Body of pancreas (tissue), 4 donors: ENCODE measurements at regions not wholly inside any gene's neighbourhood (a gene's known extent, or its start where the extent isn't known, plus 50 kb on each side); places are given as distances from the start of the nearest gene placed in this dataset.

Source experiments
- CTCF ChIP-seq, 7 experiments: fragments of 450-650 bp in 4 of 7; fragments of 200-600 bp in 3 of 7; sonication (generic) in 3 of 7; IDR thresholded peaks; one replicate each; pipeline ENCODE4 v1.5.1; 2016 to 2019; ENCODE audit warnings: antibody characterized with exemption in 7 of 7
- POLR2A ChIP-seq, 3 donors: fragments of 450-650 bp; IDR thresholded peaks; one replicate each; pipeline ENCODE4 v1.6.1; 2016; ENCODE audit warnings: antibody characterized with exemption in 3 of 3, mild to moderate bottlenecking in 2 of 3

DNA sequence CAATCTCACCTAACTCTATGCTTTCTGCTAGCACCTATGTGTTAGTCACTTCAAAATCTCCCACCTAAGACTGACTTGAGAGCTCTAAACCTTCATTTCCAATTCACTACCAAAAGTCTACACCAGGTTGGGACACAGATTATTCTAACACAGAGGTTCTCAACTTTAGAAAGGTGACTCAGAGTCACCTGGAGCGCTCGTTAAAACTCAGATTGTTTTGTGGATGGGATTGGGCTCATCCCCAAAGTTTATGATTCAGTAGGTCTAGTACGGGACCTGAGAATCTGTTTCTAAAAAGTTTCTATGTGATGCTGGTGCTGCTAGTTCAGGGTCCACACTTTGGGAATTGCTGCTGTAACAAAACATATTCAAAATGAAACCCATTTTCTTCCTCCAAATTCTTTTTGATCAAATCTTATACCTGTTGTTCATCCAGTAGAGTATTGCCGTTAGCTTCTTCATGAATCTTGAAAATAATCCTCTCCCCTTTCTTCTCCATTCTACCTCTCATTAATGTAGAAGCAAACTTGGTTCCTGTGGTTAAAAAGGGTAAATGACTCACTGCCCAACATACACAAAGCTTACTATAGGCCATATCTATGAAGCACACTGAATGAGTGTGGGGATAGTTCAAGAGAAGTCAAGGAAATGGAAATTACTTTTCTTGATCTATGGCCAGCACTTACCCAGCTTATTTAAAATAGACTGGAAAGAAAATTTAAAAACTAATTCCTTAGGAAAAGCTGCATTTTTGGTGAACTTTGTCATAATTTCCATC, 206.7 kb downstream of the KIF21A start:
- TF ChIP-seq CTCF (IDR thresholded peaks at IDR 0.05) (no peak), POLR2A (IDR thresholded peaks at IDR 0.05) (no peak)
